ENCODE measurements at regions not wholly inside any gene's neighbourhood (a gene's known extent, or its start where the extent isn't known, plus 50 kb on each side); places are given as distances from the start of the nearest gene placed in this dataset.

GRCh38 chr6:105641504-105641903 lies 238.6 kb upstream of the PREP start:
- TF ChIP-seq SUZ12 (IDR thresholded peaks at IDR 0.05; ENCODE audit: extremely low read depth, insufficient read depth, insufficient read length): no peak
- TF ChIP-seq ZNF274 (IDR thresholded peaks at IDR 0.05; ENCODE audit: low read depth, low read length): no peak
